KOPT-K1 (cell line): ENCODE measurements at regions not wholly inside any gene's neighbourhood (a gene's known extent, or its start where the extent isn't known, plus 50 kb on each side); places are given as distances from the start of the nearest gene placed in this dataset.
"Not testable (repeated sequence)": the region's sequence is repeated elsewhere in the genome, so short reads cannot be mapped to it uniquely, and the experiment has no call there.

Experiments used
- H3K27ac ChIP-seq: fragments of 200-600 bp; sonication (generic); 2 replicates; pipeline ENCODE4 v1.5.1; 2016; ENCODE audit warnings: antibody characterized with exemption, mild to moderate bottlenecking, low read depth, low read length; ENCODE audit not compliant: poor library complexity, severe bottlenecking
- H3K36me3 ChIP-seq: fragments of 200-600 bp; sonication (generic); 2 replicates; pipeline ENCODE4 v1.5.1; 2017; ENCODE audit warnings: antibody characterized with exemption, mild to moderate bottlenecking, low read length, moderate library complexity; ENCODE audit not compliant: insufficient read depth
- H3K9me3 ChIP-seq: fragments of 200-600 bp; sonication (generic); 2 replicates; pipeline ENCODE4 v1.5.1; 2017; ENCODE audit warnings: antibody characterized with exemption, low read length, mild to moderate bottlenecking; ENCODE audit not compliant: insufficient read depth, poor library complexity, severe bottlenecking

DNA sequence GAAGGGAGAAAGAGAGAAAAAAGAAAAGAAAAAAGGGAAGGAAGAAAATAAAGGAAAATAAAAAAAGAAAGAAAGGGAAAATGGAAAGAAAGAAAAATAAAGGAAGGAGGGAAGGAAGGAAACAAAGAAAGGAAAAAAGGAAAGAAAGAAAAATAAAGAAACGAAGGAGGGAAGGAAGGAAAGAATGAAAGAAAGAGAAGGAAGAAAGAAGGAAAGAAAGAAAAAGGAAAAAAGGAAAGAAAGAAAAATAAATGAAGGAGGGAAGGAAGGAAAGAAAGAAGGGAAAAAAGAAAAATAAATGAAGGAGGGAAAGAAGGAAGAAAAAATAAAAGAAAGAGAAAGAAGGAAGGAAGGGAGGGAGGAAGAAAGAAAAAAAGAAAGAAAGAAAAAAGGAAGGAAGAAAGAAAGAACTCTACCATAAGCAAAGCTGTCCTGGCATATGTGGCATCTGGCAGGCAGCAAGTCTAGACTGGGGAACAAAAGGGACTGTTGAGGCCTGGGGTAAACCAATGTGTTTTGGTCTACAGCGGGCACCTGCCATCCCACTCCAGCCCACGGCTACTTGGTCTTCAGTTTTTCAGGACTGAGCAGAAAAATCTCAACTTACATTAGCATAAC lies 86.9 kb downstream of the TFAP2C start:
- Histone ChIP-seq H3K27ac (no peak overlapping the region), H3K9me3 (no peaks in the 10 kb centered on the region), H3K36me3 (no peaks in the 10 kb centered on the region)

- H3K27ac ChIP-seq, result no peak overlapping the region
- no peaks in the 10 kb centered on the region for H3K9me3 ChIP-seq
- H3K36me3 ChIP-seq, result no peaks in the 10 kb centered on the region
These were observed 87.7 kb downstream of the TFAP2C start for GRCh38 chr20:56716806-56717205.

GRCh38 chr20:56718816-56719215 lies 89.7 kb downstream of the TFAP2C start:
- Histone ChIP-seq H3K9me3 (no peaks in the 10 kb centered on the region), H3K27ac (no peak overlapping the region), H3K36me3 (no peaks in the 10 kb centered on the region)

GRCh38 chr20:56720620-56721213 lies 91.6 kb downstream of the TFAP2C start:
- H3K9me3 ChIP-seq, result no peaks in the 10 kb centered on the region
- no peak overlapping the region for H3K27ac ChIP-seq
- no peaks in the 10 kb centered on the region for H3K36me3 ChIP-seq

- Histone ChIP-seq H3K9me3 (no peaks in the 10 kb centered on the region), H3K27ac (no peak overlapping the region), H3K36me3 (no peaks in the 10 kb centered on the region)
These were observed 92.9 kb downstream of the TFAP2C start for GRCh38 chr20:56722042-56722441.

- Histone ChIP-seq H3K9me3 (no peaks in the 10 kb centered on the region), H3K27ac (no peak overlapping the region), H3K36me3 (no peaks in the 10 kb centered on the region)
These were observed 94.2 kb downstream of the TFAP2C start for GRCh38 chr20:56723331-56723730.

DNA sequence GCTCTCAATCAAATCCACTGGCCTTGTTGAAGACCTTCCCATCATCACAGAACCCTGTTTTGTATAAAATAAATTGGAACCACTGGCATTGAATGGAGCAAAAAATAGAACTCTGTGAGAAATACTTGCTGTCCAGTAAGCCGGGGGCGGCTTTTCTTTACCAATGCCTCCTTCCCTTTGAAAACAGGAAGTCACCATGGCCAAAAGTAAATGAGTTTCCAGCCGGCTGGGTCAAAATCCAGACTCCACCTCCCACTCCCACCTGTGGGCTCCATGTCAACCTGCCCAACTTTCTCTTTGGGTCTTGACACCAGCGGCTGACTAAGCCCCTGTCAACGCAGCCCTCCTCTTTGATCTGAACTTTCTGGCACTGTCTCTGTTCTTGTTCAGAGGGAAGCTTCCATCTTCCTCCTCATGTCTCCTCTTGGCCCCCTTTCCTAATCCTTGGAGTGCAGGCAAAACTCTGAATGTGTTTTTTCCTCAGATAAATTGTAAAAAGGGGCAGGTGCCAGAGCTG lies 95.2 kb downstream of the TFAP2C start:
- H3K36me3 ChIP-seq, result no peaks in the 10 kb centered on the region
- no peaks in the 10 kb centered on the region for H3K9me3 ChIP-seq
- no peak overlapping the region for H3K27ac ChIP-seq

DNA sequence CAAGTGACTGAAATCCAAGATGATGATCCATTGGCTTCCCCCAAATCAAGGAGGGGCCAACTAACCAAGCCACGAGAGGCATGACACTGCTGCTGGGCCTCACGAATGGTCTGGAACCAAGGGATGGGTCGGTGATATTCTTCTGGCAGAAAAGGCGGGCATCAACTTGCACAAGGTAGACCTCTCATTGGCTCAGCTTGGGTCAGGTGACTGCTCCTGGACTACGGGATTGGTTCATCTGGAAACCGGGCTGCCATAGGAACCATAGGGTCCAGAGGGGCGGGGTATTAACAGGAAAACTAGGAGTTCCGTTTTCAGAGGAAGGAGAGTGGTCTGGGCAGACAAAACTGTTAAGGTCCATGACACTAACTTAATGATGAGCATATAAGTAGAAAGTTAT lies 100.9 kb downstream of the TFAP2C start:
- Histone ChIP-seq H3K9me3 (no peaks in the 10 kb centered on the region), H3K36me3 (no peaks in the 10 kb centered on the region), H3K27ac (no peak overlapping the region)

DNA sequence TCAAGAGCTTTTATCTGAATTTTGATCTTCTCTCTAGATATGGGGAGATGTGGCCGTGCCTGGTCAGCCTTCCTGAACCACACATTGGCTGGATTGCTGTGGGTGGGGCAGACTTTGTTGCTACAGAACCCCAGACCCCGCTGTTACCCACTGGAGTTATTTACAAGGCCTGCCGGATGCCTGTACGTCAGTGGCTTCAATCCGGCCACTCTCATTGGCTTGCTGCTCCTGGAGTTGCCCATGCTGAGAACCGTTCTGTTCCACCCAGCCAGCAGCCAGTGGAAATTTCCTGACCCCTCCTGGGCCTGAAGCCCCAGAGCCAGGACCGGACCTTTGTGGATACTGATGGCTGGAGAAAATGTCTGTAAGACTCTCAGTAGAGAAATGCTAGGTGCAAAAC lies 101.9 kb downstream of the TFAP2C start:
- no peaks in the 10 kb centered on the region for H3K9me3 ChIP-seq
- H3K27ac ChIP-seq, result no peak overlapping the region
- no peaks in the 10 kb centered on the region for H3K36me3 ChIP-seq

DNA sequence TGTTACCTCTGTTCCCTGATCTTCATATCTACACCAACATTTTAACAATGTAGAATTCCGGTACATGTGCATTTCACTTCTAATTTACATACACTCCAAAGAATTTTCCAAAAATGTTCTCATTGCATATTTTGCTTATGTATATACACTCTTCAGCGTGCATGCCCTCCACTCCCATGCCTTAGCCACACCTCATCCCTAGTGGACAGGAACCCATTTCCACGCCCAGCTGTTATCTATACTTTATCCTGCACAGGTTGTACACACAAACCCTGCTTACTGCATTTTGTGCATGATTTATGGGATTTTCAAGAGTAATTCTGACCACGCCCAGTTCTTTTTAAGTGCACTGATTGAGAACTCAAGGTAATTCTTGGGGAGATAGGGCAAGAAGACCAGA lies 102.4 kb downstream of the TFAP2C start:
- Histone ChIP-seq H3K36me3 (no peaks in the 10 kb centered on the region), H3K27ac (no peak overlapping the region), H3K9me3 (no peaks in the 10 kb centered on the region)

DNA sequence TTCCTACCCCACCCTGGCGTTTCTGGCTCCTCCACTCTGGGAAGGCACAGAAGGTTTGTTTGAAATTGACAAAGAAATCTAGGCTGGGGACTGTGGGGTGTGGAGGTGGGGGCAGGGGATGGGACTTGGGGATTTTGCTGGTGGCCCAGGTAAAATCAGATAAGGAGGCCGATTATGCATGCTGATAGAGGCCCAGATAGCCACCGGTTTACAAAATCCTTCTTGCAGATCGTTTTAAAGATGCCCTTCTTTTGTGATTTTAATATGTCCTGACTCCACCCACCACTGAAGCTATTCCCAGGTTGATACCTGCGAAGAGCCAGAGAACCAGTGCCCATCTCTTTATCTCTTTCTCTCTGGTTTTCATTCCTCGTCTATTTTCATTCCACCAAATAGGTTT lies 104.9 kb downstream of the TFAP2C start:
- Histone ChIP-seq H3K9me3 (no peaks in the 10 kb centered on the region), H3K27ac (no peak overlapping the region), H3K36me3 (no peaks in the 10 kb centered on the region)

GRCh38 chr20:56735084-56735642 lies 106.1 kb downstream of the TFAP2C start:
- Histone ChIP-seq H3K36me3 (no peaks in the 10 kb centered on the region), H3K27ac (no peak overlapping the region), H3K9me3 (no peaks in the 10 kb centered on the region)

DNA sequence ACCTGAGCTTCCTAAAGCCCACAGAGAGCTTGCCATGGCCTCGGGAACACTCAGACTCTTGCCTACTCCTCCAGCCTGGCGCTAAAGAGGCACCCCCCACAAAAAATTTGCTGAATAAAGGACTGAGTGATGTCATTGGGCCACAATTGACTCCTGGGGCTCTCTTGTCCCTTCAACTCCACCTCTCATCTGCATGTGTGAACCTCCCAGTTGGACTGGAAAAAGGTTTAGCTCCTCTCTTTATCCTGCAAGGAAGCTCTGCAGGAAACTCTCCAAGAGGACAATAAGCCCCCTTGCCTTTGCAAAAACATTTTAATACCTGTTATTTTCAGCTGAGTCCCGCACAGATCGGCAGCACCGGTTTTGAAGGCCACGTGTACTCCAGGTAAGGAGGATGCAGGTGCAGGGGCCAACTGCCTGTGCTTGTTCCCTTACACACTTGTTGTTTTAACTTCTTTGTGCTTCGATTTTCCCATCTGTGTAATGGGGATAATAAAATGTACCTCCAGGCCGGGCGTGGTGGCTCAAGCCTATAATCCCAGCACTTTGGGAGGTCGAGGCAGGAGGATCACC lies 107.3 kb downstream of the TFAP2C start:
- no peaks in the 10 kb centered on the region for H3K36me3 ChIP-seq
- no peaks in the 10 kb centered on the region for H3K9me3 ChIP-seq
- no peak overlapping the region for H3K27ac ChIP-seq

DNA sequence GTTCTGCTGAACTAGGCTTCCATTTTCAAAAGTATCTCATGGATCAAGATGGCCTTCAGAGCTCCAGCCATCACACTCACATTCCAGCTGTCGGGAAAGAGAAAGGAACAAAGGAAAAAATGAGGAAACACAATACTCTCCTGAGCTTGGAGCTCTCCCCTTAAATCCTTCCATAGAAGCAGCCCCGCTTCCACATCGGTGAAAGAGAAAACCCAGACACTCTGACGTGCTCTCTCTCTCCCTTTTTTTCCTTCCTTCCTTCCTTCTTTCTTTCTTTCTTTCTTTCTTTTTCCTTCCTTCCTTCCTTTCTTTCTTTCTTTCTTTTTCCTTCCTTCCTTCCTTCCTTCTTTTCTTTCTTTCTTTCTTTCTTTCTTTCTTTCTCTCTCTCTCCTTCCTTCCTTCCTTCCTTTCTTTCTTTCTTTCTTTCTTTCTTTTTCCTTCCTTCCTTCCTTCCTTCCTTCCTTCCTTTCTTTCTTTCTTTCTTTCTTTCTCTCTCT lies 115.3 kb downstream of the TFAP2C start:
- not testable (repeated sequence) for H3K36me3 ChIP-seq, H3K27ac ChIP-seq, H3K9me3 ChIP-seq

DNA sequence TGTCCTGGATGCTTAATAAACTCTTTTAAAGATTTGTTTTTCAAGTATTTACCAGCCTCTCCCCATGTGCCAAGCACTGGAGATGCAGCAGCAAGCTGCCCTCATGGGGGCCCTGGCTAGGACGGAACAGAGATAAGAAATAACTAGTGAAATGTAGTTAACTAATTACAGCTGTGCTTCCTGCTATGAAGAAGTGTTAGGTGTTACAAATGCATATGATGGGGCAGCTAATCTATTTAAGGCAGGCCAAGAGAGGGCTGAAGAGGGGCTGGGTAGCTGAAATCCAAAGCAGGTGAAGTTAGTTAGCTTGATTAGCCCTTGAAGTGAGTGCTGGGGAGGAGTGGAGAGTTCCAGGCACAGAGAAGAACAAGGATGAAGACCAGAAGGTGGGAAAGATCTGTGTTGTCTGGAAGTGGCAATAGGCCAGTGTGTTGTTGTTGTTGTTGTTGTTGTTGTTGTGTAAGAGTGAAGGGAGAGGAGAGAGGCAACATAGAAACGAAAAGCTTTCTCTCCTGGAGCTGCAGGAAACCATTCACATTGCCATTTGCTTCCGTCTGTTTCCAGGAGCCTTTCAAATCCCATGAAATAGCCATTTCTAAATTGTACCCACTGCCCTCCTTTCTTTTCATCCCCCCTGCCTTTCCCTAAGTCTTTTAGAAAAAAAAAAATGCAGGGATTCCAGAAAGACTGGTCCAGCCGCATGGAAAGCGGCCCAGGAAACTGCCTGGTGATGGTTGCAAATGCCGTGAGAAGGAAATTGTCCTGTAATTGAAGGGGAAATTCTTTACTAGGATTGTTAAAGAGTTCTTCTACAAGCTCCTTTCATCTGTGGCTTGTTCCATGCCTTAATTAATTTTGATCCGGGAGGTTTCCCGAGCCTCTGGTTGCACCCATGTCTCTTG lies 119.6 kb downstream of the TFAP2C start:
- no peaks in the 10 kb centered on the region for H3K36me3 ChIP-seq
- H3K27ac ChIP-seq, result no peak overlapping the region
- no peaks in the 10 kb centered on the region for H3K9me3 ChIP-seq
